LNCAP (cell line): ENCODE measurements at regions not wholly inside any gene's neighbourhood (a gene's known extent, or its start where the extent isn't known, plus 50 kb on each side); places are given as distances from the start of the nearest gene placed in this dataset.

Experiments used
- CTCF ChIP-seq: fragments of 450-650 bp; IDR thresholded peaks from 2 replicates; pipeline ENCODE4 v1.5.1; 2017; ENCODE audit warnings: mild to moderate bottlenecking

- TF ChIP-seq CTCF: no peak
These were observed 600.5 kb upstream of the GRIA3 start for GRCh38 chrX:122583551-122583950.

- no peak for TF ChIP-seq CTCF
These were observed 599.1 kb upstream of the GRIA3 start for GRCh38 chrX:122584981-122585380.

GRCh38 chrX:122586831-122587230 is 597.2 kb upstream of the GRIA3 start:
- TF ChIP-seq CTCF: no peak

GRCh38 chrX:122591546-122591945 is 592.5 kb upstream of the GRIA3 start:
- TF ChIP-seq CTCF: no peak

- TF ChIP-seq CTCF: no peak
These were observed 587.1 kb upstream of the GRIA3 start for GRCh38 chrX:122596998-122597397.

GRCh38 chrX:122622795-122623194 is 561.3 kb upstream of the GRIA3 start:
- TF ChIP-seq CTCF: no peak

GRCh38 chrX:122625239-122625638 is 558.8 kb upstream of the GRIA3 start:
- no peak for TF ChIP-seq CTCF

GRCh38 chrX:122625821-122626220 is 558.3 kb upstream of the GRIA3 start:
- TF ChIP-seq CTCF: no peak
